NCI-H187 (cell line): ENCODE measurements at regions not wholly inside any gene's neighbourhood (a gene's known extent, or its start where the extent isn't known, plus 50 kb on each side); places are given as distances from the start of the nearest gene placed in this dataset.

Experiments
- DNase-seq, 2 experiments: peaks; one replicate each; lab custom pipeline; 2025; lab: John Stamatoyannopoulos, UW

DNA sequence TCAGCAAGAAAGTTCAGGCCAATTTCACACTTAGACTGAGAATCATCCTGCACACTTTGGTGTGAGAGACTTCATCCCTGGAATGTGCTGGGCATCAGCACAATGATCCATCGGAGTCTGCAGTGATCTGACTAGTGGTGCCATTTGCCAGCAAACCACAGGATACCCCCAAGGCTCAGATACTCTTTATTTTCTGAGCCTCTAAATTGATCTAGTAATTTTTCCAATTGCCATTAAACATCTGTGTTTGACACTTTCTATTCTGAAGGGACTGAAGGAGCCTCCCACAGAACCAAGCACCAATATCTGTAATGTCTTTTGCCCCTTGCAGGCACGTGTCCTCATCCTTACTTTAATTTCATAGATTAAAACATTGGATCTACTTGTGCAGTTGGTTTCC lies 485.3 kb upstream of the SMIM21 start:
- no peak for DNase-seq

DNA sequence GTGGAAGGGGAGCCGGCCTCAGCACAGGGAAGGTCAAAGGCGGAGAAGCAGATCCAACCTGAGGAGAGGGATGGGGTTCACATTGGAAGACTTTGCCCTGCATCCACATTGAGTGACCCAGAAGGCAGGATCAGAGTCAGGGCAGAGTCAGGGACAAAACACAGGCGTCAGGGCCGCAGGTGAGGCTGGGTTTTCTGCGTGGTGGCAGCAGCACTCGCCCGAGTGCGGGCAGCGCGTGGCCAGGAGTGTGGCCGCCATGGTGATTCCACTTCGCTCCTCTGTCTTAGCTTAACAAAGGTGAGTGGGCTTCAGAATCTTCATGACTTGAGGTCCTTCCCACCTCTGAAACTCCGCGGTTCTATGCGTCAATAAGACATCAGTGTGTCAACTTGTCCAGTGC lies 476.9 kb upstream of the SMIM21 start:
- DNase-seq: no peak

DNA sequence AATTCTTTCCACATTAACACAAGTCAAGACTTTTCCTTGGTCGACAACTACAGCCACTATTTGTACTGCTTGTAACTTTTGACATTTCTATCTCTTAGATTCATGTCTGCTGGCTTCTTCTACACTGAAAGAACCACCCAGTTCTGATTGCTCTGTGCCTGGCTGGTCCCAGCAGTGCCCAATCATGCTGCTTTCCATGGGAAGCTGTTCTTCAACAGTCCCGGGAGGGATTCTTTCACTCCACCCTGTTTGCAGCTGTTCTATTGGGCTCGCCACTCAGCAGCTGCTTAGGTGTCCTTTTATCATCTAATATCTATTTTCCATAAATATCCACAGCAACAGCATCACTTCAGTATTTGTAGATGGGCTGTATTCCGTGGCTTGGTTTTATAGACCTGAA lies 471.1 kb upstream of the SMIM21 start:
- no peak for DNase-seq

DNA sequence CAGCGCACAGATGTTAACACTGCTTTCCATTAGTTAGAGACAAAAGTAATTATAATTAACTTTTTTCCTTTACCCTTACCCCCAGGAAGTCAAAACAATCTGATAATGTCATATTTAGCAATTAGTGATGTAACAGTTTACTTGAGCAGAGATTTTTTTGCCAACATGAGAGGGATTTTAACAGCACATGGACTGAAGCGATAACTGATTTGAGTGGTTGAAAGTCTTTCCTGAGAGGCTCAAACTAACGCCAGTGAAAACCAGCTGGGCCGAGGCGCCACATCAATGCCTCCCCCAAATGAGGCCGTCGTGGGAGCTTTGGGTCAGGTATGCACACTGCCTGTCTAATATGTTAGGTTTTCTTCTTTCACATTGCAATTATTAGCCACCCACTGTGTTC lies 469.9 kb upstream of the SMIM21 start:
- no peak for DNase-seq

DNA sequence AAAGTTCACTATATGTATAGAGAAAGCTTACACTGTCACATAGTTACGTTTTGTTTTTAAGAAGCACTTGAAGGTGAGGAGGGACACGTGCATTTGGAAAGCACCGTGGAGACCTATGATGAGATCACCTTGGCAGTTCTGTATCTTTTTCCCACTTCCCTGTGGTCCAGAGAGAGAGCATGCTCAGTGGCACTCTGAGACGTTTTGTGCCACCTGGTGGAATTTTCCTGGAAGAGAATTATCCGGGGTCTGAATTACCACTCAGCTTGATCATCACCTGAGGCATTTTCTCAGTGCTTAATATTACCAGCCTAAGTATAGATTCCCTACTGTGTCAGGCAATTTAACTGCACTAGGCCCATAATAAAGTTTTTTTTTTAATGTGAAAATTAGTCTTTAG lies 469.4 kb upstream of the SMIM21 start:
- DNase-seq: no peak

DNA sequence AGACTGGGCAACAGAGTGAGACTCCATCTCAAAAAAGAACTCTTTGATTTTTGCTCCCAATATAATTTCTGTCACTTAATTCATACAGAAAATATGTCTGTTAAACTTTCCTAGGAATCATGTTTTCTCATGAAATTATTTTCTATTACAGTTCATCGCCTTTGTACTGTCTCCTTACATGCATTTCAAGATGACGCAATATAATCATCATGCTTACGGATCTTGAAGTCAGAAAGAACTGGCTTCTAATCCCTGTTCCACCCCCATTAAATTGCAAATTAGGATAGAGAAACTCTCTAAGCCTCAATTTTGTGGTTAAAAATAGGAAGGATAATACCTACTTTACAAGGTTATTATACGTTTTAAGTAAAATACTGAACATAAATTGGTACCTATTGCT lies 467.6 kb upstream of the SMIM21 start:
- no peak for DNase-seq

DNA sequence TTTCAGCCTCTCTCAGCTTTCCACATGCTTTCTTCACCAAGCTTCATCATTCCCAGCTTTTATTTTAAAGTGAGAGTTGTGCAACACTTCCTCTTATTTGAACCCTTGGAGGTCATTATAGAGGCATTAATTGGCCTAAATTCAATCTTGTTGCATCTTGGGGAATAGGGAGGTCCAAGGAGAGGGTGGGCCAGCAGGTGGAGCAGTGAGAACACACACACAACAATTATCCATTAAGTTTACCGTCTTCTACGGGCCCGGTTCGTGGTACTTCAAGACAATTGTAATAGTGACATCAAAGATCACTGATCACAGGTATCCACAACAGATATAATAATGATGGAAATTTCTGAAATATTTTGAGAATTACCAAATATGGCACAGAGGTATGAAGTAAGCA lies 457.2 kb upstream of the SMIM21 start:
- no peak for DNase-seq

DNA sequence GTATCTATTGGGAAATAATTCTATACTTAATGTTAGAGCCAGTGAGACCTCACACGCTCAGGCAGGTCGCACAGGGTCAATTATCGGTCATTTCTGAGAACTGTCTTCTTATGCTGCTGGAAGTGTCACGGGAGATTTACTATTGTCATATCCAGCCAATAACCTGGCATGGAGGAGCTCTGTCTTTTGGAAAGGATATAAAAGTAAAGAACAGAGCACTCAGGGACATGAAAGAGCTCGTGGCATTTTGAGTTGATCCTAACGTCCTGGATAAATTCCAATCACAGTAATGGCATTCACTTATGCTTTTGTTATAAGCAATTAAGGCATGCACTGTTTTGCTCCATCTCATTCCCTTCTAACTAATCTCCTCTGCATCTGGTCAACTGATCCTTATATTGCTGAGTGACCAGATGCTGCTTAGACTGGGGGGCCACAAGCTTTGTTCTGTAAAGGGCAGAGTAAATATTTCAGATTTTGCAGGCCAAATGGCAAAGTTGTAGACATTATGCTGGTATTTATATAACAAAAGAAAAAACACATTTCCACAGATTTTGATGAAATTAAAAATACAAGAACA lies 453.5 kb upstream of the SMIM21 start:
- DNase-seq: no peak

DNA sequence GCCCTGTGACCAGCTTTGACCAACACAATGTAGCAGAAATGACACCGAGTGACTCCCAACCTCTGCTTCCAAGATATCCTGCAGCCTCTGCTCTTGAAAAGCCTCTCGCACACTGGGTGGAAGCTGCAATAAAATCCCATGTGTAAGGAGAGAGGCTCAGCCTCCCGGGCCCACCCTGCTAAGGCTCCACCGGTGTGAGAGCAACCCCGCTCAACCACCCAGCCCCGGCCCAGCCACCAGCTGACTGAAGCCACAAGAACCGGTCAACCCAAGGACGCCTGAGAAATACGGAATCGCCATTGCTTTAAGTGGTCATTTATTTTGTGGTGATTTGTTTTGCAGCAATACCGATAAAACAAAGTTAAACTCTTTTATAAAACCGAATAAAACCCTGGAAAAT lies 452.8 kb upstream of the SMIM21 start:
- no peak for DNase-seq

DNA sequence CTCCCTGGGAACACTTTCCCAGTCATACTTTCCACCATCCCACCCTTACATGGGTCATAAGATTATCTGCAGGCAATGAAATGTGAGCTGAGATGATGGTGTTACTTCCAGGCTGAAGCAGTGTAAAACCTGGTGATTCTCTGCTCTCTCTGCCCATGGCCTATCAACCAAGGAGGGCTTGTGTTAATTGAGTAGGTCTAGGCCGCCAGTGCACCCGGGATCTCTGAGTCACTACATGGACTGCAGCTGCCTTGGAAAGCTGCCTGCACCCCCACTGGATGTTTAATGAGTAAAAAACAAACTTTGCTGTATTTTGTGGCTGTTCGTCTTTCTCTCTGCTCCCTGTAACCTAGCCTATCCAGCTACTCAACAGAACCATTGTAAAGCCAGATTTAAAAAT lies 451.7 kb upstream of the SMIM21 start:
- DNase-seq: no peak

DNA sequence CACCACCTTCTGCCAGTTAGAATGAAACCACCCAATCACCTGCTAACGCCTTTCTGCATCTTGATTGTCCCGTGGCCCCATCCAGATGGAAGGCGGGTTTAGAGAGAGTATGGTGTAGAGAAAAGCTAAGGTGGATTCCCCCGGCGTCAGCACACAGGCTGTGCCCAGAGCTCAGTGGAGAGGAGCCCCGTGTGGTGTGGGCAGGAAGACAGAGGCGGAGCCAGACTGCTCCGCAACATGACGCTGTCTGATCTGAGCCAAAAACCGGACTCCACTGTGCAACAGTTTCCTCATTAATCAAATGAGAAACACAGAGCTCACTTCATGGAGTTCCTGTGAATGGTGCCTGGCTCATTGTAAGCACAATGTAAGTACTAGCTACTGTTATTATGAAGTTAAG lies 448.1 kb upstream of the SMIM21 start:
- DNase-seq: no peak

DNA sequence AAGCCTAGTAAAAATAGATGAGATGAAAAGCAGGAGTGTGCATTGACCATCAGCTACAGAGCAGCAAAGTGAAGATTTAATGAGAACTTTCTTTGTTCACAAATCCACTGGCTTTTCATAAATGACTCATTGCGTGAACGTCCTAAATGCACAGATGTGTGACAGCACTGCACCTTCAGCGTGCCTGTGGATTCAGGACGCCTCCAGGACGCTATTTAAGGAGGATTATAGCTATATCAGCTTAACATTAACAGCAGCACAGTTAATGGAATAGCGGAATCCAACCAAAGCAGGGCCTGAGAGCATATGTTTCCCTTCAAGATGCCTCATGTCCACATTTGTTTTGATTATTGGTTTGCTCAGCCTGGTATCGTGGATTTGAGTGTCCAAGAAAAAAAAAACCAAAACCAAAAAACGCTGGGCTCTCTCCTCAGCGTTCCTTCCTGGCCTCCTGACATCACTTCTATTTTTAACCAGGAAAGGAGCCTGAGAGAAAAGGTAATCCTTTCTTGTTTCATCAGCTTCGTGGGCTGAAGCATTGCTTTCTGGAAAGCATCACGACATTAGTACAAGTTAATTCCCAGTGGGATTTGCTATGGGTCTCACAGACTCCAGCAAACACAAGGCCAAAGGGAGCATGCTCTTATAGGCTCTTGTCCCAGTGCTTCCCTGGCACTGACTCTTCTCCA lies 447.0 kb upstream of the SMIM21 start:
- no peak for DNase-seq

DNA sequence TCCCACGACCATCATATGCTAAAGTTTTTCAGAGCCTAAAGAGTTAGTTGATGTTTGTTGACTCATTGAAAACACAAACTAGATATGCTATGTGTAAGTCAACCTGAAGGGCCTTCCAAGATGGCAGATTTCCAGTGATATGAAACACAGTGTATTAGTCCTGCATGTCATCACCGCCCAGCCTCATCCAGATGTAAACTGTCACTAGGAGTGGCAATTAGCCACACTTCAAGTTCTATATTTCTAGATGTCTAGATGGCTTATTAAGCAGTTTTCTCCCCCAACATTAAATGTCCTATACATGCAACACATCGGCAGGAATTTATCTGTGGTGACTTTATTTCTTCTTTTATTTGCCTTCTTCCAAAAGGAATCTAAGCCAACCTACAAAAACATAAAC lies 444.1 kb upstream of the SMIM21 start:
- DNase-seq: no peak

DNA sequence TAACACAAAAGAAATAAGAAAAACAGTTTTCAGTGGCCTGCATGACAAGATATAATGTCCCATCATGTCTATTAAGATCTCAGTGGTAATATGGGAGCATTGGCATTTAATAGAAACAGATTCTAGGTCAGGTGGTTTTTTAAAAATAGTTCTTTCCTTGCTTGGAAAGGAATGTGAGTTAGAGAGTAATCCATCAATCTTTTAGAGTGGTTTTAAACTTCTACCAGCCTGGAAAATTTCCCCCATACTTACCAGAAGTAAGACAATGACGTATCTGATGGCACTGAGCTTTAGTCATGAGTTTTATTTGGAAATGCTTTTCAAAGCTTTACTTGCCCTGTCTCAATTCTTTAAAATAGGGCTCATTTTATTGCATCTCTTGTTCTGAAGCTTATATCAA lies 441.7 kb upstream of the SMIM21 start:
- DNase-seq: no peak

DNA sequence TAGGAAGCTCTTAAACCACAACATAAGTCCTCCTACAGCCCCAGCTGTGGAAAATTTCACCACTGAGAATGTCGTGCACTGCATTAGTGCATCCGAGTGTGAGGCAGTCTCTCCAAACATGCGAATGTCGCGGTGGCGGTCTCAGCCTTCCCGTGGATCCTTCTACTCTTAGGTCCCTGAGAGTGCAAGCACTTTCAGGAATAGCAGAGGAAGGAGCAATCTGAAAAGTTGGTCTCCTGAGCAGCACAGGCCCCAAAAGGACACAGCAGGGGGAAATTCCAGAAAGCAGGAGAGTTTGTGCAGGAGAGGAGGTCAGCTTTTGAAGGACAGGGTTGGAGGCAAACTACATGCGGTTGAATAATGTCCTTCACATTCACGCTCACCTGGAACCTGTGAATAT lies 440.5 kb upstream of the SMIM21 start:
- no peak for DNase-seq

DNA sequence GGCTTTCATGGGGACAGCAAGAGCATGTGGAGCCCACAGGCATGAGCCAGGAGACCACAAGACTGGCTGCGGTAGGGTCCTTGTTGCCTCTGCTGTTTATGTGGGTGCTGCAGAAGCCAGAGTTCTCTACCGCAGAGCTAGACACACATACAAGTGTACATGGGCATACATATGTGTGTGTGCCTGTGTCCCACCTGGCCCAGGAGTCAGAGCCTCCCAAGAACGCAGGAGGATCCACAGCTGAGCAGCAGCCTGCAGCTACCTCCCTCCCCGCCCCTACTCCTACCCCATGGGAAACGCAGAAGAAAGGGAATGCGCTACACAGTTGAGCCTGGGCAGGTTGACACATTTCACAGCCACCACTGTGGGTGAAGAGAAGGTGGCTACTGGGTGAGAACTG lies 438.1 kb upstream of the SMIM21 start:
- DNase-seq: no peak

DNA sequence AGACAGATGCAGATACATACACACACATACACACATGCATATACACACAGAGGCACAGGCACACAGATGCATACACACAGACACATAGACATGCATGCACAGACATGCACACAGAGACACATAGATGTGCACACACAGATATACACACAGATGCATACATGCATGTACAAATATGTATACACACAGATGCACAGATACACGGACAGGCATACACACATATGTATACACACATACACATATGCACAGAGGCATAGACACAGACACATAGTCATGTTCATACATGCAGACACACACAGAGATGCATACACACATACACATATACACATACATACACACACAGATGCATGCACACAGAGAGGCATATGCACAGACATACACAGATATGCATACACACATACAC lies 437.3 kb upstream of the SMIM21 start:
- no peak for DNase-seq

DNA sequence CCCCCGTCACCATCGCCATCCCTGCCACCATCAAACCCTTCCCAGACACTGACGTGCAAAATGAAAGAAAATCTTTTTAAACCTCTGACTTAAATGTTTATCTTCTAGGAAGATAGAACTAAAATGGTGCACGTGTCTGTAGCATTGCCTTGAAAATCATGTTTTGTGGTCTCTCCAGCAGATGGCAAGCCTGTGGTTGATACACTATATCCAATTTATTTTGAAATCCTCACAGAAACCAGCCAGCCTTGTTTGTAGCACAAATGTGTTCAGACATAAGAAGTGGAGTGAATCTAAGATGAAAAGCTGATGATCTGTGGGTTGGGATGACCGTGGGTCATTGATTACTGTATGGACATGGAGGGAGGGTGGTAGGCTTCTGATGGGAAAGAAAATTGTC lies 436.2 kb upstream of the SMIM21 start:
- no peak for DNase-seq

DNA sequence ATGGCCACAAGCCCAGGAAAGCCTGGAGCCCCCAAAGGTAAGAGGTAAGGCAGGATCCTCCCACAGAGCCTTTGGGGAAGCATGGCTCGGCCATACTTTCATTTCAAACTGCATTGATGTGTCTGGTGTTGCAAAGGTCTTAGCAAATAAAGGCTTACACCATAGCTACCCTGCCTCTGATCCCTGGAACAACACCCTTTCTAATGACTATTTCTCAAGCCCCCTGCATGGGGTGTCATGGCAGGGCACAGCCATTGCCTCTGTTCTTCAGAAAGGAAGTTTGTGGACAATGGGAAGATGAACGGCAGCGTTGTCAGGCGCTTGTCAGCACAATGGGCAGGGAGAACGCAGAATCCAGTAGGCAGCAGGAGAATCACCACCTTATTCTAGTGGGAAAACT lies 435.0 kb upstream of the SMIM21 start:
- no peak for DNase-seq

DNA sequence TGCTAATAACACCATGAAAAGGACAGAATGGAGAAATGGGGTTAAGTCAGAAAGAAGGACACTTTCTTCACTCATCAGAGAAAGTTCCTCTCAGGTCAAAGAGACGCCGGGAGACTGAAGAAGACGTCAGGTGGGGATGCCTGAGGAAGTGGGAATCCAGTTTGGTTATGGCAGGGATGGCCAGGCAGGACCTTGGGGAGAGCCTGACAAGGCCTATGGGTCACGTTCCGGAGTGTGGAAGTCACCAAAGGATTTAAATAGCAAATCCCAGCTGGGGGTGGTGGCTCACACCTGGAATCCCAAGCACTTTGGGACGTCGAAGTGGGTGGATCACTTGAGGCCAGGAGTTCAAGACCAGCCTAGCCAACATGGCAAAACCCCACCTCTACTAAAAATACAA lies 432.7 kb upstream of the SMIM21 start:
- no peak for DNase-seq

DNA sequence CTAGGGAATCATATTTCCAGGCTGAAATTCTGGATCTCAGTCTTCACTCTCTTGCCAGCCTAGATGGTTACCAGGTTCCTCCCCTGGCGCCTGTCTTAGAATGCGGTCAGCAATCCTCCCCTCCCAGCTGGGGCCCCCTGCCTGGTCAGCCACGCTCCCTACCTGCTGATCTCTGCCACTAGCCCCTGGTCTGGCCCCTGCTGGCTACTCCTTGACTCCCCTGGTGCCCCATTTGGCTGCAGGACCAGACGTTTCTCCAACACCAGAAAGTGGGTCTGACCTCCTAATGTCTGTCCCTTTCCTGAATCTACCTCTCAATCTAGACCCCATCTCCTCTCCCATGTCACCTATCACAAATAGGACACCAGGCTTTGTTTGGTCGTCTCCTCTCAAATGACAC lies 432.0 kb upstream of the SMIM21 start:
- DNase-seq: no peak

DNA sequence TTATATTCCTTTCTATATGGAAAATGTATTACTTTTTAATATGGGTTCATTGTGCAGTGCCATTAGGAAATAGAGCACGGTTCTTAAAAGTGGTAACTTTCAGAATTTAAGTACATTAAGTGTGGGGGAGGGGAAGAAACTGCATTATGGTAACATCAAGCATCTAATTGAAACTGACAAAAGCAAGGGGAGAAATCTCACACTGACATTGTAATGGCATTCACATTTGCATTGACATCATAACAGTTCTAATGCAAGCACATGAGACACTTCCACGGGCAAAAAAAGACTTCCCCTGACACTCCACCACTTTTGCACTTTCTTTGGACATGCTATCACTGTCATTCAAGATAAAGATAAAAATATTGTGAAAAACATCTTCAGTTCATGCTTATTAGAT lies 431.3 kb upstream of the SMIM21 start:
- DNase-seq: no peak

DNA sequence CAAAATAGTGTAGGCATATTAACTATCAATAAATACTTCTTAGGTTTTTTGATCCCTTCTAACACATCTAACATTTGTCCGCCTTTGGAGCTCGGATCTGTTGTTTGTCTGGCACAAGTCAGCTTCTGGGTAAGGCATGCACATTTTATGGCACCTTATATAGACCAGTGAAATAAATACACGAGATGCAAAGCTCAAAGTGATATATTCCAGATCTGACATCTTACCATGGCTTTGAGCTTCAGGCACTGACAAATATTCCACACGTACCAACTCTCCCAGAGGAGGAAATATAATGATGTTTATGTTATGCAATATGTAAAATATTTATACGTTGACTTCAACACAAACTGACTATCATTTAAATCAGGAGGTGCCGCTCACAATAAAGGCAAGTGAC lies 430.1 kb upstream of the SMIM21 start:
- no peak for DNase-seq

DNA sequence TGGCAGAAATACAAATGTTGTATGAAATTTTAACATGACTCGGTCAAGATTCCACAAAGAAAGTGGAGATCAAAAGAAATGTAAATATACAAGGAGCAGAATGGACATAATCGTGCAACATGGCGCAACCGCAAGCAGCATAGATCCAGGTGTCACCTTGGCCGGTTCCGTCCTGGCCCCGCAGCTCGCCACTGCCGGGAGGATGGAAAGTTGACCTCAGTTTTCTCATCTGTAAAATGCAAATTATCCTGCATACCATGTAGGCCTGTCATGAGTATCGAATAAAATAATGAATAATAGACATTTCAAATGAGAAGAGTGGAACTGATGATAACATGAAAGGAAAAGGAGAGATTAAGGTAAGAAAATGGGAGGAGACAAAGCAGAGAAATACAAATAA lies 427.3 kb upstream of the SMIM21 start:
- DNase-seq: no peak

DNA sequence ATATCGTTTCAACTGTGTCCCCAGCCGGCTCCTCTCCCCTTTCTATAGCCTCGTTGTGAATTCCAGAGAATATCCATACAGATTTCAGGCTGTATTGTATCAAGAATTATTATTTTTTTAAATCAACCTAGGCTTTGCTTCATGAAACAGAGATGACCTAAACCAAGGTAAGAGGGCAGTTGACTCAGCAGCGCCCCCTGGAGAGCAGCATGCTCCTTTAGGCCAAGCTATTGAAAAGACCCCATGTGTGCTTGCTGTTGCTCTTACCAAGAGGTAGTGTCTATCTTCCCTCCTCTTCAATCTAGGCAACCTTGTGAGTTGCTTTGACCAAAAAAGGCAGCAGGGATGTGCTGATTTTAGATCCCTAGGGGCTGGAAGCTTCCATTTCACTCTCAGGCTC lies 426.7 kb upstream of the SMIM21 start:
- no peak for DNase-seq
